ENCODE measurements at regions not wholly inside any gene's neighbourhood (a gene's known extent, or its start where the extent isn't known, plus 50 kb on each side); places are given as distances from the start of the nearest gene placed in this dataset.

DNA sequence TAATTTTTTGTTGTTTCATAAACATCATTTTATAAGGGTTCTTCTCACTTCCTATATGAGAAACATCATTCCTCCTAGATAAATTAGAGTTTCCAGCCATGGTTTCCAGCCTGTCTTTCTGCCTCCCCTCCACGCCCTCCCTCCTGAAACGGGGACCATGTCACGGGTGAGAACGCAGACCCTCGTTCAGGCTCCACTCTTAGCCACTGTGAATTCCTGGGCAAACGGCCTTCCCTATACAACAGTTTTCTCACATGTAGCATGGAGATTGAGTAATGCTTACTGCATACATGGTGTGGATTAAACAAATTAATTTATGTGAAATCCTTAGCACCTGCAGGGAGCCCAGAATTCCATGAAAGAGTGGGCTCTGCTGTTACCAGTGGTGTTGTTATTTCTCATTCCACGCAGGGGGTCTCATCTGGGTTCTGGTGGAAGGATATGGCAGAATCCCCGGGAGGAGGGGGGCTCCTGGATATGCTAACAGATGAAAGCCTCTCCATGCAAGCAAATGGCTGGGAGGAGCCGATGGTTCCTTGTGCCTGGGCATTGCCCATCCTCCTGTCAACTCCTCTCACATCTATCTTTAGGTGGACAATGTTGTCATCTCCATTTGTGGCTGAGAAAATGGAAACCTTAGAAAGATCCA is 54.0 kb upstream of the TWIST2 start:
- Histone ChIP-seq H3K36me3 (no peaks in the 10 kb centered on the region), H3K9me3 (no peaks in the 10 kb centered on the region), H3K27me3 (peaks cover 0 to 8% (median 0%) of the 10 kb centered on the region in 4 donors), H3K27ac (replicated peaks in 1 of 4) (no peak overlapping the region), H3K4me1 (no peaks in the 10 kb centered on the region), H3K4me3 (no peak overlapping the region)
- intact Hi-C loops (cut with DNase I), result no loop called here
- WGBS, result 89% methylated on average over 9 of the region's 9 CpGs
- TF ChIP-seq POLR2AphosphoS5 (IDR thresholded peaks at IDR 0.05), result no peak
- TF ChIP-seq POLR2A (IDR thresholded peaks at IDR 0.05; ENCODE audit: low read depth), result no peak
- TF ChIP-seq, protein P1, sequence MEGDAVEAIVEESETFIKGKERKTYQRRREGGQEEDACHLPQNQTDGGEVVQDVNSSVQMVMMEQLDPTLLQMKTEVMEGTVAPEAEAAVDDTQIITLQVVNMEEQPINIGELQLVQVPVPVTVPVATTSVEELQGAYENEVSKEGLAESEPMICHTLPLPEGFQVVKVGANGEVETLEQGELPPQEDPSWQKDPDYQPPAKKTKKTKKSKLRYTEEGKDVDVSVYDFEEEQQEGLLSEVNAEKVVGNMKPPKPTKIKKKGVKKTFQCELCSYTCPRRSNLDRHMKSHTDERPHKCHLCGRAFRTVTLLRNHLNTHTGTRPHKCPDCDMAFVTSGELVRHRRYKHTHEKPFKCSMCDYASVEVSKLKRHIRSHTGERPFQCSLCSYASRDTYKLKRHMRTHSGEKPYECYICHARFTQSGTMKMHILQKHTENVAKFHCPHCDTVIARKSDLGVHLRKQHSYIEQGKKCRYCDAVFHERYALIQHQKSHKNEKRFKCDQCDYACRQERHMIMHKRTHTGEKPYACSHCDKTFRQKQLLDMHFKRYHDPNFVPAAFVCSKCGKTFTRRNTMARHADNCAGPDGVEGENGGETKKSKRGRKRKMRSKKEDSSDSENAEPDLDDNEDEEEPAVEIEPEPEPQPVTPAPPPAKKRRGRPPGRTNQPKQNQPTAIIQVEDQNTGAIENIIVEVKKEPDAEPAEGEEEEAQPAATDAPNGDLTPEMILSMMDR (IDR thresholded peaks at IDR 0.05), result no peak
- TF ChIP-seq EP300 (IDR thresholded peaks at IDR 0.05), result no peak
- DNase-seq (ENCODE audit: extremely low spot score), result no peak

DNA sequence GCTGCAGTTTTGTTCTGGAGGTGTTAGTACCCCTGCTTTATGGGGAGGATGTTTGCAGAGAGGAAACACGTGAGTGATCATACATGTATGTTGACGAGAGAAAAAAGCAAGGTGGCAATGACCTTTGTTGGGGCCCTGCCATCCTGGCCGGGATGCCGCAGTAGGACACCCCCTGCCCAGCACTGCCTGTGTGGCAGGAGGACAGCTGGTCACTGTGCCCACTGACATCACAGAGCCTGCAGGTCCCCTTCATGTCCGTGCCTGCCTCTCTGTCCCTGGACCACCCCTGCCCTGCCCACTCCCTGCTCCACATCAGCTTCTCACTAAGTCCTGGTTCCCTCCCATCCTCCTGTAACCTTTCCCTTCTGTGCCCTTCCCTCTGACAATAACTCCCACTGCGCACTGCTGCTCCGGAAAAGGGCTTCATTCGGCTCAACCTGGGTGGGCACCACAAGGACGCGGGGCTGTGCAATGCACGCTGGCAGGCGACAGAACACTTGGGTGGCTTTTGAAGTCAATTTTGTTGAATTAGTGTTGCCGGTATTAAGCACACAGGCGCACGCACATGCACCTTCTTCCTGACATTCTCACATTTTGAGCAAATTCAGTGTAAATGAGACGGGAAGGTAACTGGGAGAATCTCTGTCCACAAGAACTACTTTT is 51.5 kb upstream of the TWIST2 start:
- Histone ChIP-seq H3K36me3 (no peaks in the 10 kb centered on the region), H3K9me3 (no peaks in the 10 kb centered on the region), H3K27ac (replicated peaks in 1 of 4) (no peak overlapping the region), H3K4me3 (no peak overlapping the region), H3K27me3 (peaks cover 0 to 8% (median 0%) of the 10 kb centered on the region in 4 donors), H3K4me1 (no peaks in the 10 kb centered on the region)
- 88% methylated on average over 16 of the region's 16 CpGs for WGBS
- intact Hi-C loops (cut with DNase I), result no loop called here
- TF ChIP-seq POLR2AphosphoS5 (IDR thresholded peaks at IDR 0.05) (no peak), POLR2A (IDR thresholded peaks at IDR 0.05; ENCODE audit: low read depth) (no peak), EP300 (IDR thresholded peaks at IDR 0.05) (no peak)
- TF ChIP-seq, protein P1 (IDR thresholded peaks at IDR 0.05), result no peak
- no peak for DNase-seq (ENCODE audit: extremely low spot score)

DNA sequence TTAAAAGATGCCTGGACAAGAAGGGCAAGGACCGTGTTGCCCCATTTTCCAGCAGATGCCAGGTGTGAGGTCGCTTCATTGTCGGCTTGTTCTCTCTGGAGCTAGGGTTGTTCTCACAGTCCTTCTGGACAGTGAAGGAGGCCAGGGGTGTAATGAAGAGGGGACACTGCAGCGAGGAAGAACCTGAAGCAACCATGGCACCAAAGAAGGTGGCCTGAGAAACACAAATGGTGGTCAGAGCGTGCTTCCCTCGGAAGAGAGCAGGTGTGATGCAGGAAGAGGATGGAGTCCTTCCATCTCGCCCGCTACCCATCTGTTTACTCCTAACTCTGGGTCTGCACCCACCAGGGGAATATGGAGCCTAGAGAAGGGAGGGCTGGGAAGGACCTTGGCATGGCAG is 50.3 kb upstream of the TWIST2 start:
- 94% methylated on average over 8 of the region's 8 CpGs for whole genome bisulfite sequencing
- TF ChIP-seq EP300 (IDR thresholded peaks at IDR 0.05) (no peak), POLR2AphosphoS5 (IDR thresholded peaks at IDR 0.05) (no peak), POLR2A (IDR thresholded peaks at IDR 0.05; ENCODE audit: low read depth) (no peak)
- TF ChIP-seq, protein P1 (IDR thresholded peaks at IDR 0.05), result no peak
- no peaks in the 10 kb centered on the region for H3K9me3 ChIP-seq
- no peak for DNase-seq (ENCODE audit: extremely low spot score)
- H3K27ac ChIP-seq (replicated peaks in 1 of 4), result no peak overlapping the region
- no peak overlapping the region for H3K4me3 ChIP-seq
- H3K27me3 ChIP-seq, result peaks cover 0 to 8% (median 0%) of the 10 kb centered on the region in 4 donors
- H3K4me1 ChIP-seq, result peaks cover 0 to 2% (median 0%) of the 10 kb centered on the region in 4 donors
- no peaks in the 10 kb centered on the region for H3K36me3 ChIP-seq
- intact Hi-C loops (cut with DNase I), result no loop called here

Small RNAs in the stretch of these regions (small RNA-seq; reads per million reads assigned to genes)
- gene AC113618.1, result 0 reads per million in 3 donors

Data from esophagus muscularis mucosa (tissue), 4 donors.